K562 (cell line): ENCODE measurements at regions not wholly inside any gene's neighbourhood (a gene's known extent, or its start where the extent isn't known, plus 50 kb on each side); places are given as distances from the start of the nearest gene placed in this dataset.
A peak's percentile ranks its signal among the peaks of the same experiment; 100 is the strongest.

Source experiments
- ATAC-seq: fragments of 200-7000 bp; cut with Tn5 transposase; 3 replicates; pipeline ENCODE4 v1.9.1; 2020; ENCODE audit warnings: moderate library complexity
- BruUV-seq: library from RNA; stranded (reverse); fragments of 400-500 nt; replicated peaks from 2 replicates; lab custom pipeline; 2021; lab: Mats Ljungman, UMichigan
- CTCF ChIA-PET: fragments of 300-600 bp; formaldehyde crosslinking; extraction: SDS; loops from one replicate; lab custom pipeline; 2021; ENCODE audit warnings: low intra/inter-chr PET ratio; lab: Yijun Ruan, JAX
- POLR2A ChIA-PET: fragments of 300-600, 350-650 bp; sonication (Branson Sonifier 250); formaldehyde crosslinking; extraction: SDS; loops from one replicate; lab custom pipeline; 2021; ENCODE audit warnings: antibody characterized with exemption, inconsistent platforms; lab: Yijun Ruan, JAX
- DNase-seq, 4 experiments: peaks; one replicate each; pipeline versions ENCODE4 v3.0.0 to v3.0.0-alpha.2; 2011 to 2018; ENCODE audit warnings: low spot score in 3 of 4, mixed read lengths in 3 of 4; ENCODE audit errors: extremely low read depth in 1 of 4
- FAIRE-seq: peaks from 2 replicates; lab custom pipeline; 2011; peaks lifted over from hg19 to GRCh38; lab: Jason Lieb, UNC
- H2AFZ ChIP-seq: 2 replicates; pipeline ENCODE4 v1.6.0; 2011; ENCODE audit warnings: low read depth, low read length, control low read depth, inconsistent platforms
- H3K27ac ChIP-seq: fragments of 200-600 bp; 3 replicates; pipeline ENCODE4 v1.8.0; 2011; ENCODE audit warnings: low read depth, mild to moderate bottlenecking, control low read depth, inconsistent platforms, low read length, moderate library complexity, mixed read lengths; ENCODE audit errors: extremely low read depth
- H3K27me3 ChIP-seq, 2 experiments: fragments of 300-600 bp in 1 of 2; 2 replicates in 1 of 2; 3 replicates in 1 of 2; pipeline versions ENCODE4 v1.6.0 to v1.8.0; 2011; ENCODE audit warnings: inconsistent platforms in 2 of 2, low read length in 2 of 2, mild to moderate bottlenecking in 1 of 2, mixed read lengths in 1 of 2, moderate library complexity in 1 of 2; ENCODE audit not compliant: control insufficient read depth in 2 of 2, insufficient read depth in 2 of 2
- H3K36me3 ChIP-seq: fragments of 300-600 bp; 3 replicates; pipeline ENCODE4 v1.8.0; 2011; ENCODE audit warnings: mild to moderate bottlenecking, low read length, inconsistent platforms; ENCODE audit not compliant: control insufficient read depth, insufficient read depth
- H3K4me1 ChIP-seq, 2 experiments: fragments of 200-600 bp in 1 of 2; replicated peaks in 1 of 2; 2 replicates in 1 of 2; 3 replicates in 1 of 2; pipeline versions ENCODE4 v1.5.1 to v1.8.0; 2011; ENCODE audit warnings: inconsistent platforms in 2 of 2, low read length in 2 of 2, mild to moderate bottlenecking in 1 of 2, mixed read lengths in 1 of 2, moderate library complexity in 1 of 2; ENCODE audit not compliant: control insufficient read depth in 2 of 2, insufficient read depth in 2 of 2
- H3K4me2 ChIP-seq: 2 replicates; pipeline ENCODE4 v1.6.1; 2011; ENCODE audit warnings: low read length, control low read depth, inconsistent platforms, mixed read lengths; ENCODE audit not compliant: insufficient read depth
- H3K4me3 ChIP-seq: fragments of 200-600 bp; sonication (generic), shearing (Covaris generic); 2 replicates; pipeline ENCODE4 v1.5.1; 2016; ENCODE audit warnings: control low read depth, inconsistent platforms
- H3K79me2 ChIP-seq: fragments of 200-600 bp; 3 replicates; pipeline ENCODE4 v1.8.0; 2011; ENCODE audit warnings: low read length, inconsistent platforms; ENCODE audit not compliant: control insufficient read depth, insufficient read depth
- H3K9ac ChIP-seq, 2 experiments: 2 replicates each; pipeline versions ENCODE4 v1.6.0 to v1.6.1; 2011; ENCODE audit warnings: low read depth in 2 of 2, low read length in 2 of 2, control low read depth in 1 of 2, inconsistent platforms in 1 of 2, mild to moderate bottlenecking in 1 of 2, mixed read lengths in 1 of 2; ENCODE audit not compliant: insufficient read depth in 1 of 2
- H3K9me1 ChIP-seq: one replicate; pipeline ENCODE4 v1.6.0; 2011; ENCODE audit warnings: inconsistent platforms, mild to moderate bottlenecking, low read length, moderate library complexity; ENCODE audit not compliant: control insufficient read depth, insufficient read depth
- H3K9me3 ChIP-seq: replicated peaks from 2 replicates; pipeline ENCODE4 v1.5.1; 2011; ENCODE audit warnings: low read depth, low read length, inconsistent platforms; ENCODE audit not compliant: control insufficient read depth, insufficient read depth
- H4K20me1 ChIP-seq: replicated peaks from 2 replicates; pipeline ENCODE4 v1.6.1; 2011; ENCODE audit warnings: low read length, inconsistent platforms, mixed read lengths; ENCODE audit not compliant: control insufficient read depth, insufficient read depth
- ATF3 ChIP-seq, 2 experiments: fragments of 450-650 bp in 1 of 2; sonication (generic) in 1 of 2; formaldehyde crosslinking in 1 of 2; IDR thresholded peaks in 1 of 2; conservative IDR thresholded peaks in 1 of 2; 2 replicates each; pipeline versions ENCODE4 v1.6.1 to v1.8.1; 2016 to 2023; ENCODE audit warnings: mild to moderate bottlenecking in 2 of 2, moderate library complexity in 2 of 2, inconsistent platforms in 1 of 2, missing genetic modification reagents in 1 of 2
- ATF6 ChIP-seq: sonication (generic); formaldehyde crosslinking; IDR thresholded peaks from 2 replicates; pipeline ENCODE4 v1.4.0; 2020; ENCODE audit warnings: mild to moderate bottlenecking, missing genetic modification reagents
- CEBPG ChIP-seq, 3 experiments: fragments of 200-800 bp in 1 of 3; sonication (Bioruptor generic) in 1 of 3; sonication (generic) in 1 of 3; formaldehyde crosslinking in 1 of 3; IDR thresholded peaks in 2 of 3; conservative IDR thresholded peaks in 1 of 3; 2 replicates each; pipeline versions ENCODE4 v1.6.1 to v1.8.0; 2016 to 2022; ENCODE audit warnings: missing compliant biosample characterization in 2 of 3, missing genetic modification characterization in 2 of 3, mild to moderate bottlenecking in 1 of 3, missing genetic modification reagents in 1 of 3
- FOXA3 ChIP-seq, 2 experiments: fragments of 450-650 bp in 1 of 2; sonication (generic) in 1 of 2; formaldehyde crosslinking; IDR thresholded peaks in 1 of 2; conservative IDR thresholded peaks in 1 of 2; 2 replicates each; pipeline versions ENCODE4 v1.4.0 to v1.8.0; 2020 to 2022; ENCODE audit warnings: mild to moderate bottlenecking in 2 of 2, missing genetic modification reagents in 1 of 2
- HMBOX1 ChIP-seq: sonication (generic); IDR thresholded peaks from 2 replicates; pipeline ENCODE4 v1.6.1; 2016
- PTBP1 ChIP-seq: fragments of 200-400 bp; formaldehyde crosslinking; IDR thresholded peaks from 2 replicates; pipeline ENCODE4 v1.6.1; 2017; ENCODE audit warnings: low read depth, low read length
- TRIM24 ChIP-seq, 2 experiments: fragments of 450-650 bp; IDR thresholded peaks; 2 replicates each; pipeline ENCODE4 v1.6.1; 2016
- ZSCAN32 ChIP-seq: fragments of 450-650 bp; formaldehyde crosslinking; IDR thresholded peaks from 2 replicates; pipeline ENCODE4 v1.4.0; 2020; ENCODE audit warnings: mild to moderate bottlenecking, moderate library complexity
- whole genome bisulfite sequencing: fragments of 100-300 bp; shearing (Covaris generic); methylation state at CpG from one replicate; pipeline ENCODE4 v1.1.6; 2016; ENCODE audit warnings: low coverage, mixed read lengths; ENCODE audit not compliant: insufficient coverage; ENCODE audit errors: missing lambda C conversion rate; 5-methylcytosine and 5-hydroxymethylcytosine counted together
- in situ Hi-C: fragments of 300-500 bp; cut with MboI; formaldehyde crosslinking; loops from 4 replicates; pipeline ENCODE4 v1.15.0; 2018; ENCODE audit warnings: inconsistent platforms, mixed read lengths
- intact Hi-C: fragments of 100-400 bp; cut with micrococcal nuclease; formaldehyde crosslinking; loops from 2 replicates; pipeline ENCODE4 v1.14.2; 2022

- no peak for ATAC-seq
- no TSS peak for BruUV-seq
- intact Hi-C loops = no loop called here
- POLR2A ChIA-PET = no interaction called here
- no peak overlapping the region for H3K9ac ChIP-seq
- 41% methylated on average over 1 of the region's 1 CpG for WGBS
- TF ChIP-seq ZSCAN32 = 0 out of 2 replicates have a peak, but pooled peaks have one; percentile 37
- TF ChIP-seq TRIM24 (IDR thresholded peaks at IDR 0.05) = peak; percentile 71 to 87; a peak in 2 of 4 replicates
- no peak for TF ChIP-seq CEBPG (CRISPR knock-in tag; IDR thresholded peaks at IDR 0.05)
- TF ChIP-seq CEBPG (tag; conservative IDR thresholded peaks at IDR 0.05 in 1 of 2, IDR thresholded peaks at IDR 0.05 in 1 of 2) = peak; percentile 55 to 83
- TF ChIP-seq ATF6 (CRISPR knock-in tag) = no peak
- no peak for TF ChIP-seq HMBOX1
- peak; percentile 81 for TF ChIP-seq ATF3 (IDR thresholded peaks at IDR 0.05)
- no peak for TF ChIP-seq ATF3 (CRISPR knock-in tag; conservative IDR thresholded peaks at IDR 0.05)
- TF ChIP-seq PTBP1 = no peak
- TF ChIP-seq FOXA3 (CRISPR knock-in tag; conservative IDR thresholded peaks at IDR 0.05 in 1 of 2, IDR thresholded peaks at IDR 0.05 in 1 of 2) = no peak
- TF ChIP-seq, all 486 proteins: peak for 4
- H3K79me2 ChIP-seq = no peaks in the 10 kb centered on the region
- in situ Hi-C loops = no loop called here
- no peak overlapping the region for H2AFZ ChIP-seq
- no peaks in the 10 kb centered on the region for H3K9me1 ChIP-seq
- no peaks in the 10 kb centered on the region for H3K27me3 ChIP-seq
- no peaks in the 10 kb centered on the region; the same call in 1 of the 2 replicates for H3K9me3 ChIP-seq
- no peaks in the 10 kb centered on the region; the same call in 2 of the 3 replicates for H3K36me3 ChIP-seq
- FAIRE-seq = no peak
- H3K4me3 ChIP-seq = no peak overlapping the region
- no peaks in the 10 kb centered on the region for H4K20me1 ChIP-seq
- no peak for DNase-seq
- no peak overlapping the region for H3K4me2 ChIP-seq
- no peaks in the 10 kb centered on the region for H3K4me1 ChIP-seq
- H3K27ac ChIP-seq = no peak overlapping the region
- CTCF ChIA-PET = no interaction called here
These were observed 1316.8 kb downstream of the NCAM2 start for GRCh38 chr21:22314963-22315362.
